ENCODE measurements at regions not wholly inside any gene's neighbourhood (a gene's known extent, or its start where the extent isn't known, plus 50 kb on each side); places are given as distances from the start of the nearest gene placed in this dataset.

DNA sequence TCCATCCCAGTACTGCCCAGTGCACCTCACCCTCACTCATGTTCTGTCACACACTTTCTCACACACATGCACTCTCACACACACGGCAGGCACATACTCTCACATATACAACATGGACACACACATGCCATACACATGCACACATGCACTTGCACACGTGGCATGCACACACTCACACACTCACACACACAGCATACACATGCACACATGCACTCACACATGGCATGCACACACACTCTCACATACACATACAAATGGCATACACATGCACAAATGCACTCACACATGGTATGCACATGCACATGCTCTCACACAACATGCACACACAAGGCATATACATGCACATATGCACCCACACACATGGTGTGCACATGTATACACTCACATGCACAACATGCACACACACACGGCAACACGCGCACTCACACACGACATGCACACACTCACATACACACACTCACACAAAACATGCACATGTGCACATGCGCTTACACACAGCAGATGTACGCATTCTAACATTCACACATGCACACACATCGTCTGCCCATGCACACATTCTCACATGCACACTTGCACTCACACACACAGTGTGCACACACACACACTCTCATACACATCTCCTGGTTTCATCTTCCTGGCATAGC lies 131.7 kb upstream of the THBS2 start:
- TF ChIP-seq CTCF (conservative IDR thresholded peaks at IDR 0.05; ENCODE audit: low read depth, low read length): no peak
- DNase-seq (ENCODE audit: low read depth): no peak

DNA sequence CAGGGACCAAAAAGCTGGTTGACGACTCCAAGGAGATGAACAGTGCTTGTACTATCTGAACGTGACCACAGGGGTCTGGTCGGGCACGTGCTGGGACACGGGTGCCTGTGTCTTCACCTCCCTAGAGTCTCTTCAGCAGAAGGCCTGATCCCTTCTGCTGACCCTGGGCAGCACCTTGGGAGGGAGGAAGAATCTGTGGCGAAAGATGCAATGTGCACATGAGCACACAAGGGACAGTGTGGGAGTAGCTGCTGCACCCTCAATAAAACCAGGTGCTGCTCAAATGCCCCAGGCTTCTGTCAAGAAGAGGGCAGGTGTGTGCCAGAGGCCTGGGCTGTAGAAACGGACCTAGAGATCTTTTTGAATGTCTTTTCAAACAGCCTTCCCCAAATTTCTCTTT lies 130.6 kb upstream of the THBS2 start:
- H3K4me3 ChIP-seq (ENCODE audit: low read depth, low read length): no peak overlapping the region
- no peak for DNase-seq (ENCODE audit: low read depth)
- no peak for TF ChIP-seq CTCF (conservative IDR thresholded peaks at IDR 0.05; ENCODE audit: low read depth, low read length)

More for the DNA sequence above, 131.7 kb upstream of the THBS2 start:
- no peak overlapping the region for H3K4me3 ChIP-seq (ENCODE audit: low read depth, low read length)

DNA sequence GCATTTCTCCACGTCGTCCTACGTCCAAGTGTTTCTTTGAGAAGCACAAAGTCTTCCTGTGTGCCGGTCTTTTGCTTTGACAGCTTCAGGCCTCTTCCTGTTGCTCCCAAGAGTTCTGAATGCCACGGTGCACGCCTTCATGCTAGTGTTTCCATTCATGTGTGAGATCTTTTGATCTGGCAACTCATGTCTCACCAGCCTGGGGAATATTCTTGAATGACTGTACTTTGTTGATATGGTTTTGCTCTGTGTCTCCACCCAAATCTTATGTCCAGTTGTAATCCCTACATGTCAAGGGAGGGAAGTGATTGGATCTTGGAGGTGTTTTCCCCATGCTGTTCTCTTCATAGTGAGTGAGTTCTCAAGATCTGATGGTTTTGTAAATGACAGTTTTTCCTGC lies 129.6 kb upstream of the THBS2 start:
- DNase-seq (ENCODE audit: low read depth): no peak

DNA sequence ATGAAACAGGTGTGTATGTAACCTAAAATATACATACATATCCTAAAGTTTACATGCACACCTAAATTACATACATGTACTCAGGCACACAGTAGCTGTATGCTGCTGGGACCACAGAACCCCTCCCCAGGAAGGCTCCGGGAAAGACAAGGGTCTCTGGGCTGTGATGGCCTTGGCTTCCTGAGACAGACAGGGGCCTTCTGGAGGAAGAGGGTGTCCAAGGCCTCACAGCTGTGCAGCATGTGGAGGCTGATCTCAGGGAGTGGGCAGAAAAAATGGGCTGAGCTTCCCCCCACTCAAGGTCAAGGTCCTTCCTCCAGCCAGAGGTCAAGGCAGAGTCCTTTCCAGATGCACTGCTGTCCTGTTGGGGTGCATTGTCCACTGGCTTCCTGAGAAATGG lies 129.1 kb upstream of the THBS2 start:
- no peak for TF ChIP-seq CTCF (conservative IDR thresholded peaks at IDR 0.05; ENCODE audit: low read depth, low read length)
- H3K4me3 ChIP-seq (ENCODE audit: low read depth, low read length): no peak overlapping the region
- DNase-seq (ENCODE audit: low read depth): no peak

More for the DNA sequence above, 129.6 kb upstream of the THBS2 start:
- H3K4me3 ChIP-seq (ENCODE audit: low read depth, low read length): no peak overlapping the region
- TF ChIP-seq CTCF (conservative IDR thresholded peaks at IDR 0.05; ENCODE audit: low read depth, low read length): no peak

GRCh38 chr6:169381988-169382387 lies 128.3 kb upstream of the THBS2 start:
- TF ChIP-seq CTCF (conservative IDR thresholded peaks at IDR 0.05; ENCODE audit: low read depth, low read length): no peak
- no peak overlapping the region for H3K4me3 ChIP-seq (ENCODE audit: low read depth, low read length)
- DNase-seq (ENCODE audit: low read depth): no peak

- DNase-seq (ENCODE audit: low read depth): no peak
- no peak for TF ChIP-seq CTCF (conservative IDR thresholded peaks at IDR 0.05; ENCODE audit: low read depth, low read length)
These were observed 126.8 kb upstream of the THBS2 start for GRCh38 chr6:169380493-169380892.

DNA sequence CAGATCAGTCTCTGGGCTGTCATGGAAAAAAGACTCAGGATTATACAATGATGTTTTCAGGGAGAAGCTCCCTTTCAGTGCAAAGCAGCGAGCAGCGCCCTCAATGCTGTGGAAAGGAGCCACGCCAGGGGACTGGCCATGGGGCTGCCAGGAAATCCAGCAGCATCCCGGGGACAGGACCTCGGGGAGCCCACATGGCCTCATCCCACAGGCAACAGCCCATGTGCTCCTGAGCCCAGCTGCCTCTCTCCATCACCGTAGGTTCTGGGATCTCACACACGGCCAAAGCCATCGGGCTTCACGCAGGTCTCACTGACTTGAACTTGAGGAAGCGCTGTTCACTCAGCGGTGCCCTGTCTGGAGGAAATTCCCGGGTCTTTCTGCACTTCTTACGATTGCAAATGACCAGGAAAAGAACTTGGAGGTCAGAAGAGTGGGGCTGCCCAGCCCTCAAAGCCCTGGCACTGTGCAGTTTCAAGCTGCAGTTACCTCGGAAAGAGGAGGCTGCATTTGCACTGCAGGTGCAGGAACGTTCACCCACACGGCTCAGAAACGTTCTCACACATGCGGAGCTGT lies 125.9 kb upstream of the THBS2 start:
- H3K4me3 ChIP-seq (ENCODE audit: low read depth, low read length): no peak overlapping the region
- TF ChIP-seq CTCF (conservative IDR thresholded peaks at IDR 0.05; ENCODE audit: low read depth, low read length): no peak
- DNase-seq (ENCODE audit: low read depth): no peak

More at GRCh38 chr6:169380493-169380892, 126.8 kb upstream of the THBS2 start:
- H3K4me3 ChIP-seq (ENCODE audit: low read depth, low read length): no peak overlapping the region

All from choroid plexus epithelial cell (primary cell).